ENCODE measurements at regions not wholly inside any gene's neighbourhood (a gene's known extent, or its start where the extent isn't known, plus 50 kb on each side); places are given as distances from the start of the nearest gene placed in this dataset.

- WGBS, 2 experiments (ENCODE audit: extremely low coverage in 2 of 2, insufficient read length in 1 of 2): no CpG with 5 or more reads among the region's 2 CpGs
- no peak overlapping the region for H3K4ac ChIP-seq (ENCODE audit: low read depth, low read length)
- no peaks in the 10 kb centered on the region for H3K9me3 ChIP-seq (ENCODE audit: control insufficient read depth, insufficient read depth, low read length)
- no peak overlapping the region for H2BK5ac ChIP-seq (ENCODE audit: low read depth, low read length, poor library complexity, severe bottlenecking)
- TF ChIP-seq MAZ (IDR thresholded peaks at IDR 0.05; ENCODE audit: borderline replicate concordance, low read depth, low read length) (no peak), RCOR1 (IDR thresholded peaks at IDR 0.05; ENCODE audit: insufficient replicate concordance, low read length) (no peak), RAD21 (IDR thresholded peaks at IDR 0.05; ENCODE audit: low read length) (no peak), BHLHE40 (IDR thresholded peaks at IDR 0.05; ENCODE audit: low read depth, low read length) (no peak), SMC3 (IDR thresholded peaks at IDR 0.05; ENCODE audit: low read depth, low read length) (no peak), CHD1 (IDR thresholded peaks at IDR 0.05; ENCODE audit: low read depth, low read length) (no peak), POLR2A (IDR thresholded peaks at IDR 0.05; ENCODE audit: low read depth, low read length) (no peak), USF2 (IDR thresholded peaks at IDR 0.05; ENCODE audit: low read depth, low read length) (no peak), CEBPB (IDR thresholded peaks at IDR 0.05; ENCODE audit: low read depth, low read length) (no peak), FOS (IDR thresholded peaks at IDR 0.05; ENCODE audit: low read depth, low read length) (no peak), MAFK (IDR thresholded peaks at IDR 0.05; ENCODE audit: low read depth, low read length) (no peak), ELK1 (IDR thresholded peaks at IDR 0.05; ENCODE audit: borderline replicate concordance, low read depth, low read length) (no peak), NFE2L2 (IDR thresholded peaks at IDR 0.05; ENCODE audit: low read depth, low read length) (no peak), RFX5 (IDR thresholded peaks at IDR 0.05; ENCODE audit: low read depth, low read length) (no peak), MXI1 (IDR thresholded peaks at IDR 0.05; ENCODE audit: borderline replicate concordance, low read depth, low read length) (no peak), CTCF (conservative IDR thresholded peaks at IDR 0.05; ENCODE audit: low read depth, low read length) (no peak)
- no peak overlapping the region for H2AK5ac ChIP-seq (ENCODE audit: low read depth, low read length)
- no peaks in the 10 kb centered on the region; the same call in 1 of the 2 replicates for H3K27me3 ChIP-seq (ENCODE audit: control insufficient read depth, insufficient read depth, low read length)
- H2BK15ac ChIP-seq (ENCODE audit: low read depth, low read length): no peak overlapping the region
- in situ Hi-C loops (cut with MboI; ENCODE audit: low sequenced_read_pairs) (loop anchor here (10.0 kb wide), 1 partner anchor 403 kb away; no protein-coding TSS in a partner anchor), intact Hi-C loops (cut with micrococcal nuclease) (no loop called here), dilution Hi-C loops (cut with HindIII; ENCODE audit: low sequenced_read_pairs, unreplicated experiment) (no loop called here)
- H3K79me1 ChIP-seq (ENCODE audit: low read depth in 1 of 2, low read length in 2 of 2): no peaks in the 10 kb centered on the region
- no peaks in the 10 kb centered on the region for H3K9me1 ChIP-seq (ENCODE audit: insufficient read depth, low read length)
- H3K4me2 ChIP-seq (ENCODE audit: low read depth, low read length): no peak overlapping the region
- H3K27ac ChIP-seq (ENCODE audit: insufficient read depth, low read length): no peak overlapping the region
- no peak overlapping the region for H4K91ac ChIP-seq (ENCODE audit: insufficient read depth, low read depth, low read length)
- no peak overlapping the region for H3K4me3 ChIP-seq (ENCODE audit: insufficient read depth, low read depth, low read length)
- no peak overlapping the region for H4K5ac ChIP-seq (ENCODE audit: low read depth, low read length)
- H2BK20ac ChIP-seq (ENCODE audit: low read depth, low read length): no peak overlapping the region
- H2AK9ac ChIP-seq (replicated peaks; ENCODE audit: low read depth, low read length, poor library complexity): no peak overlapping the region
- H4K20me1 ChIP-seq (ENCODE audit: insufficient read depth, low read length): no peaks in the 10 kb centered on the region
- ChIA-PET POLR2A (ENCODE audit: unreplicated experiment) (no interaction called here), CTCF (interaction anchor here (1.0 to 3.1 kb wide), 2 partner anchors 65 to 446 kb away, joined by 5 to 9 read pairs; no protein-coding TSS in a partner anchor)
- no TSS peak for BruUV-seq (replicated peaks)
- no peaks in the 10 kb centered on the region for H3K4me1 ChIP-seq (ENCODE audit: control insufficient read depth, insufficient read depth, low read length)
- H3K36me3 ChIP-seq (ENCODE audit: control insufficient read depth, insufficient read depth, low read length): no peaks in the 10 kb centered on the region
- H3K14ac ChIP-seq (replicated peaks; ENCODE audit: low read depth, low read length): no peak overlapping the region
- no peak overlapping the region for H3K18ac ChIP-seq (ENCODE audit: low read depth, low read length)
- no peak overlapping the region for H2AFZ ChIP-seq (replicated peaks; ENCODE audit: low read length, poor library complexity)
- no peak overlapping the region for H2BK120ac ChIP-seq (ENCODE audit: low read depth, low read length)
- no peak for DNase-seq
- no peak overlapping the region for H3K56ac ChIP-seq (ENCODE audit: extremely low read depth, insufficient read depth, low read length)
- no peak overlapping the region for H3K23ac ChIP-seq (ENCODE audit: low read depth, low read length)
- no peak overlapping the region for H4K8ac ChIP-seq (ENCODE audit: low read depth in 2 of 2, low read length in 2 of 2)
- ATAC-seq (ENCODE audit: low read depth): no peak
- no peak overlapping the region for H3K9ac ChIP-seq (ENCODE audit: low read depth, low read length)
Measured at GRCh38 chr6:160927416-160927815, 64.2 kb upstream of the MAP3K4 start.
